ENCODE measurements at regions not wholly inside any gene's neighbourhood (a gene's known extent, or its start where the extent isn't known, plus 50 kb on each side); places are given as distances from the start of the nearest gene placed in this dataset.

DNA sequence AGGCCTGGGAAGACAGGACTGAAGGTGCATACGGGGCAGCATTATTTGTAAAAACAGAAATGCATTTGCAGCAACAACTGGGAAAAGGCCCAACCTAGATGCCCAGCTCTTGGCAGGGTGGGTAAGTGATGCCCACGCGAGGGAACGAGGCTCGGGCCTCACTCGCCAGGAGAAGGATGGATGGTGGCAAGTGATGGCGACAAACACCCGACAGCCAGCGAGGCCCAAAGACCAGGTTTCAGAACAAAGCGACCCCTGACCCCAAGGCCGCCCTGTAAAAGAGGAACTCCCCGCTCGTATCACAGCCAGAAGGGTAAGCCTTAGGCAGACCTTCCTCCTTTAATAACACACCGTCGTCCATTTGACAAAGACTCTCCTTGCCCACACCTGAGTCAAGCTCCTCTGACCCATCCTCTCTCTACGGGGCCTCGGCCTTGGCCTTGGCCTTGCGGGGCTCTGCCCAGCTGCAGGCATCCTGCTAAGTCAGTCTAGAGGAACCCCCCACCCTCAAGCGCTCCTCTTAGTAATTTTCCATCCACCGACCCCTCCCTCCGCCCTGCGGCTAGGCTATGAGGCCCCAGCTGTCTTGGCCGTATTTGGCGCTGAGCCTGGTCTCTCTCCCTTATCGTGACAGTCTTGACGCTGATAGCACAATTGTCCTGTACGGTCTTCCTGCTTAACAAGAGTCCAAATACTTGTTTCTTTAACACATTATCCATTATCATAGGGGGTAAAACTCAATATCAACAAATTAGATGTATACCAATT lies 80.2 kb downstream of the NCOR2 start:
- Mint-ChIP-seq H3K27ac (peak overlapping the region in 1 of 3 donors; percentile 8), H3K9me3 (peaks cover 0 to 2% (median 0%) of the 10 kb centered on the region in 3 donors), H3K4me3 (peak overlapping the region in 2 of 4 donors; percentile 34 to 55)

DNA sequence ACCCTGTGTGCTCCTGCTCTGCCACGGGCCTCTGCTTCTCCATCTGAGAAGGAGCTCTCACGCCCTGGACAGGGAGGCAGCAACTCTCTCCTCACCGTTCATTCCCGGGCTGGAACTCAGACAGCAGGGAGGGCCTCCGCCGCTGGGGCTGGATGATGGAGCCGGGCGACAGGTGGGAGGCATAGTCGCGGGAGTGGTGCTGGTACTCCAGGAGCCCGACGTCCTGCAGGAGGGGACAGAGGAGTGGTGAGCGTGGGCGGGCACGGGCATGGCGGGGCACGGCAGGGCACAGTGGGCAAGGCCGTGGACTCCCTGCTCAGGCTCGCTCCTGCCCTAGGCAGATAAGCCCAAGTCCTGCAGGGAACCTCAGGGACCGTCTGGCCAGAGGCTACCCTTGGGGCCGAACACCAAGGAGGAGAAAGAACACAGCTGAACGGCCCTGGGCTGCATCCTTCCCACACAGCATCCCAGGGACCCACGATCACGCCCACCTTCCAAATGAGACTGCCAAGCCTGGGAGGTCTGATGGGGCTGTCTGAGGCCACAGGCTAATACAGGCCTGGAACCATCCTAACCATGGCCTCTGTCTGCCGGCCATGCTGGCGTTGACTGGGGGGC lies 81.0 kb downstream of the NCOR2 start:
- Mint-ChIP-seq H3K4me1 (peaks cover 13 to 26% (median 19%) of the 10 kb centered on the region in 3 donors), H3K27ac (peak overlapping the region in 1 of 3 donors; percentile 53), H3K36me3 (peaks cover 6% of the 10 kb centered on the region), H3K27me3 (no peaks in the 10 kb centered on the region), H3K4me3 (no peak overlapping the region), H3K9me3 (peaks cover 0 to 2% (median 0%) of the 10 kb centered on the region in 3 donors)

More for the DNA sequence above, 80.2 kb downstream of the NCOR2 start:
- no peaks in the 10 kb centered on the region for H3K27me3 Mint-ChIP-seq
- peaks cover 10 to 21% (median 18%) of the 10 kb centered on the region in 3 donors for H3K4me1 Mint-ChIP-seq
- H3K36me3 Mint-ChIP-seq, result peaks cover 2% of the 10 kb centered on the region

- H3K27ac Mint-ChIP-seq, result peak overlapping the region in 1 of 3 donors; percentile 53
- peaks cover 8% of the 10 kb centered on the region for H3K36me3 Mint-ChIP-seq
- no peak overlapping the region for H3K4me3 Mint-ChIP-seq
- peaks cover 17 to 26% (median 20%) of the 10 kb centered on the region in 3 donors for H3K4me1 Mint-ChIP-seq
- H3K9me3 Mint-ChIP-seq, result peaks cover 0 to 2% (median 0%) of the 10 kb centered on the region in 3 donors
- no peaks in the 10 kb centered on the region for H3K27me3 Mint-ChIP-seq
These were observed 82.0 kb downstream of the NCOR2 start for GRCh38 chr12:124485371-124485770.

- peaks cover 0 to 2% (median 0%) of the 10 kb centered on the region in 3 donors for H3K9me3 Mint-ChIP-seq
- H3K4me3 Mint-ChIP-seq, result no peak overlapping the region
- H3K27me3 Mint-ChIP-seq, result no peaks in the 10 kb centered on the region
- H3K4me1 Mint-ChIP-seq, result peaks cover 17 to 30% (median 20%) of the 10 kb centered on the region in 3 donors
- peak overlapping the region in 2 of 3 donors; percentile 82 to 90 for H3K27ac Mint-ChIP-seq
- peaks cover 6% of the 10 kb centered on the region for H3K36me3 Mint-ChIP-seq
These were observed 82.9 kb downstream of the NCOR2 start for GRCh38 chr12:124484526-124484953.

DNA sequence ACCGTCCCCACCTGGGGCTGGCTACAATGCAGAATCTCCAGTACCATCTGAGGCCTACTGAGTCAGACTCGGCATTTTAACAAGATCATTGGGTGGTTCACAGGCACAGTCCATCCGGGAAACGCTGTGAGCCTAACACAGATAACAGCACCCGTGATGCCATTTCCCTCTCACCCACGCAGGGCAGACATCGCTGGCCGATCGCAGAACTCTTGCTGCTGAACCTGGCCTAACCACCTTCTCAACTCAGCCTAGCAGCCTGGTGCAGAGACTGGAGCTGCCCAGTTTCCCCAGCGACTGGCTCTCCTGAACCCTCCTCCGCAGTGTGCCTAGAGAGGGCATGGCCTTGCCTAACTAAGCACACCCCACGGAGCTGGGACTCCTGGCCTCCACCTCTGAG lies 83.3 kb downstream of the NCOR2 start:
- Mint-ChIP-seq H3K4me3 (no peak overlapping the region), H3K36me3 (peaks cover 10% of the 10 kb centered on the region), H3K27ac (peak overlapping the region in 2 of 3 donors; percentile 82 to 90), H3K4me1 (peaks cover 20 to 32% (median 22%) of the 10 kb centered on the region in 3 donors), H3K27me3 (no peaks in the 10 kb centered on the region), H3K9me3 (peaks cover 0 to 2% (median 0%) of the 10 kb centered on the region in 3 donors)

DNA sequence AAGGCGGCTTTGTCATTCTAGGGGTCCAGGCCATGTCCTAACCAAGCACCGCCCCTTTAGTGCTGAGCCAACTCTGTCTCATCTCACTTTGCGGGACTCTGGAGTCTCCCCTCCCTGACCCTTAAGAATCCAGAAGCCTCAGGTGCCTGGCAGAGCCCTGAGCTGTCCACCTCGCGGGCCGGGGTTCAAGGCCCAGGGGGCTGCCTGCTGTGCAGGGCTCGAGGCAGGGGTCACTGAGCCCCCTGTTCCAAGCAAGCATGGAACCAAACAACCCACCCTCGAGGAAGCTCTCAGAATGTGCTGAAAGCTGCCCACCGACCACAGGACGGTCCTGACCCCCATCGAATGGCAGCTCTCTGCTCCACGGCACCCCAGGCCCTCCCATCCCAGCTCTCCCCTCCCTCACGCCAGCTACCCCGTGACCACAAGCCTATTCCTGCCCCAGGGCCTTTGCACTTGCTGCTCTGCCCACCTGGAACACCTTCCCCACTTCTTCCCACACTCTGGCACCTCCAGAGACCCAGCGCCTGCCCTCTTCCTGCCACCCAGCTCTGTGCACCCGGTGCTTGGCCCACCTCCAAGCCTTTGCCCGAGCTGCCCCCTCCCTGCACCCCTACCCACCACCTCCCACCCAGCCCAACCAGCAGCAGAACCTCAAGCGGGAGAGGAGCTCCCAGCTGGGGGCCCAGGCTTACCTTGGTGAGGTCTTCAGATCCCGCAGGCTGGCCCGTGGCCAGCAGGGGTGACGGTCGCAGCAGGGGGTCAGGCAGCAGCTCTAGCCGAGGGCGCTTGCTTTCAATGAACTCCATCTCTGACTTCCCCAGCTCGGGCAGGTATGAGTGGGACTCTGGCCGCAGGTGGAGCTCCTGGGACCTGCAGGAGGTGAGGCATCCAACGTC lies 84.3 kb downstream of the NCOR2 start:
- peaks cover 0 to 2% (median 0%) of the 10 kb centered on the region in 3 donors for H3K9me3 Mint-ChIP-seq
- peak overlapping the region in 2 of 3 donors; percentile 27 to 57 for H3K27ac Mint-ChIP-seq
- no peaks in the 10 kb centered on the region for H3K27me3 Mint-ChIP-seq
- H3K4me3 Mint-ChIP-seq, result peak overlapping the region in 2 of 4 donors; percentile 54 to 68
- peaks cover 24 to 37% (median 28%) of the 10 kb centered on the region in 3 donors for H3K4me1 Mint-ChIP-seq
- peaks cover 13% of the 10 kb centered on the region for H3K36me3 Mint-ChIP-seq

DNA sequence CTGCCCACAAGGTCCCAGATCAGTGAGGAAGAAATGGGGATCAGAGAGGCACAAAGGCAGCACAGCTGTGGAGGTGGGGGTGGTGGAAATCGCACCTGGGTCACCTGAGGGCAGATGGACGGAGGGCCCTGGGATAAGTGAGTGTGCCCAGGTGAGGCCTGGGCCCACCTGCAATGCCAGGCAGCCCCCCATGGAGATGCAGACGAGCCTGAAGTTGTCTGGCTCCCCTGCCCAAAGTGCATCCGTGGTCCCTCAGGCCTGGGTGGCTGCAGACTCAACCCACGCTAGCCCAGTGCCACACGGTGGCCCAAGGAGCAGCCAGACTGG lies 84.9 kb downstream of the NCOR2 start:
- Mint-ChIP-seq H3K36me3 (peaks cover 13% of the 10 kb centered on the region), H3K9me3 (peaks cover 0 to 2% (median 0%) of the 10 kb centered on the region in 3 donors), H3K4me3 (peak overlapping the region in 1 of 4 donors; percentile 73), H3K4me1 (peaks cover 21 to 34% (median 31%) of the 10 kb centered on the region in 3 donors), H3K27ac (peak overlapping the region in 1 of 3 donors; percentile 27), H3K27me3 (no peaks in the 10 kb centered on the region)

GRCh38 chr12:124481772-124482566 lies 85.4 kb downstream of the NCOR2 start:
- peaks cover 0 to 2% (median 0%) of the 10 kb centered on the region in 3 donors for H3K9me3 Mint-ChIP-seq
- H3K27ac Mint-ChIP-seq, result peak overlapping the region; percentile 10 to 93 (median 27)
- H3K4me1 Mint-ChIP-seq, result peaks cover 23 to 37% (median 35%) of the 10 kb centered on the region in 3 donors
- H3K36me3 Mint-ChIP-seq, result peaks cover 19% of the 10 kb centered on the region
- H3K4me3 Mint-ChIP-seq, result peak overlapping the region in 2 of 4 donors; percentile 73 to 79
- no peaks in the 10 kb centered on the region for H3K27me3 Mint-ChIP-seq

GRCh38 chr12:124481257-124481750 lies 86.1 kb downstream of the NCOR2 start:
- Mint-ChIP-seq H3K9me3 (peaks cover 0 to 2% (median 0%) of the 10 kb centered on the region in 3 donors), H3K27ac (peak overlapping the region in 2 of 3 donors; percentile 27 to 93), H3K4me1 (peaks cover 26 to 39% (median 37%) of the 10 kb centered on the region in 3 donors), H3K4me3 (peak overlapping the region in 1 of 4 donors; percentile 73), H3K36me3 (peaks cover 24% of the 10 kb centered on the region), H3K27me3 (no peaks in the 10 kb centered on the region)

DNA sequence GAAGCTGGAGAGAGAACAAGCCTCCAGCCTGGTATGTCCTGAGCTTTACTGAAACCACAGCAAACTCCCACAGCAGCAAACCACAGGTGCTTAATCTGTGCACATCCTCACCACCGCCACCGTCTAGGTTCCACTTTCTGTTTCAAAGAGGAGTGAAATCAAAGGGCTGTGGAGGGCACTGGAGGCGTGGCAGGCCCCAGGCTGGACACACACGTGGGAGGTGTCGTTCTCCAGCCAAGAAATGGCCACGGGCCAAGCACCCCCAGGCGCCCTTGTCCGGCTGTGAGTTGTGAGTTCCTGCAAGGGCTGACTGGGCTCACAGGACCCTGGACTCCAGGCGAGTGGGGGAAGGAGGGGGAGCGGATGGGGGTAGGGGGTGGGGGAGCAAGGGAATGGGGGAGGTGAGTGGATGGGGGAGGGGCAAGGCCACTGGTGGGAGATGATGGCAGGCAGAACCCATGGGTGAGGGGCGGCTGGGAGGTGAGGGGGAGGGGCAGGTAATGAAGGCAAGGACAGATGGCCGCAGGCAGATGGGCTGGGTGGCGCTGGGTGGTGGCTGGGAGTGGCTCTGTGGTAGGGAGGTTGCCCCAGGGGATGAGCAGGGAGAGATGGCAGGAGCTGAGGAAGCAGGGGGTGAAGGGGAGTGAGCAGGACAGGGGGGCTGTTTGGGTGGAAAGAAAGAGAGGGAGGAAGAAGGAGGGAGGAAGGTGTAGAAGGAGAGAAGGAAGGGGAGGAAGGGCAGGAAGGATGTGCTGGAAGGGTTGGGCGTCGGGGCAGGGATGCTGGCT lies 86.7 kb downstream of the NCOR2 start:
- Mint-ChIP-seq H3K27ac (peak overlapping the region; percentile 28 to 86 (median 57)), H3K36me3 (peaks cover 24% of the 10 kb centered on the region), H3K27me3 (no peaks in the 10 kb centered on the region), H3K9me3 (peaks cover 0 to 2% (median 0%) of the 10 kb centered on the region in 3 donors), H3K4me1 (peaks cover 26 to 39% (median 37%) of the 10 kb centered on the region in 3 donors), H3K4me3 (peak overlapping the region in 2 of 4 donors; percentile 76 to 91)

- Mint-ChIP-seq H3K27me3 (no peaks in the 10 kb centered on the region), H3K4me3 (peak overlapping the region in 2 of 4 donors; percentile 76 to 91), H3K9me3 (peaks cover 0 to 2% (median 0%) of the 10 kb centered on the region in 3 donors), H3K4me1 (peaks cover 22 to 36% (median 35%) of the 10 kb centered on the region in 3 donors), H3K27ac (peak overlapping the region; percentile 28 to 86 (median 57)), H3K36me3 (peaks cover 24% of the 10 kb centered on the region)
These were observed 87.5 kb downstream of the NCOR2 start for GRCh38 chr12:124479680-124480468.

DNA sequence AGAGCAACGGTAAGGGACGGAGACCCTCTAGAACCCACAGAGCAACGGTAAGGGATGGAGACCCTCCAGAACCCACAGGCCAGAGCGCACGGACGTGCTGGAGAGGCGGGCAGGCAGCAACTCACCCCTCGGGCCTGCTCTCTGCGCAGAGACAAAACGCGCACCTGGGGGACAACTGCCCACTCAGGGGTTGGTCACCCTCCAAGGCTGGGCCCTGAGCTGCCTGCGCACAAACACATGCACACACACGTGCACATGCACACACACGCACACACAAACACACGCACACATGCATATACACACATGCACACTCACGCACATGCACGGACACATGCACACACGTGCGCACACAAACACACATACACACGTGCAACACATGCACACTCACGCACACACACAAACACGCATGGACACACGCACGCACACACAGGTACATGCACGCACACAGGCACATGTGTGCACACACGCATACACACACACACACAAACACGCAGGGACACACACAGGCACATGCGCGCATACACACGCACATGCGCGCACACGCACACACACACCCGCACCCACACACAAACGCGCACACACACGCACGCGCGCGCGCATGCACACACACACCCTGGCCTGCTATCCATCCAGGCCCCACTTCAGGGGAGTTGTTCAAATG lies 88.3 kb downstream of the NCOR2 start:
- Mint-ChIP-seq H3K9me3 (no peaks in the 10 kb centered on the region), H3K27me3 (no peaks in the 10 kb centered on the region), H3K36me3 (peaks cover 24% of the 10 kb centered on the region), H3K4me3 (peak overlapping the region in 1 of 4 donors; percentile 47), H3K4me1 (peaks cover 22 to 33% (median 29%) of the 10 kb centered on the region in 3 donors), H3K27ac (no peak overlapping the region)
